MG63 (cell line): ENCODE measurements at regions not wholly inside any gene's neighbourhood (a gene's known extent, or its start where the extent isn't known, plus 50 kb on each side); places are given as distances from the start of the nearest gene placed in this dataset.
"Not testable (repeated sequence)": the region's sequence is repeated elsewhere in the genome, so short reads cannot be mapped to it uniquely, and the experiment has no call there.

Experiments used
- DNase-seq: peaks from one replicate; pipeline ENCODE4 v3.0.0-alpha.2; 2020
- H3K27me3 ChIP-seq: fragments of 250-450 bp; sonication (Bioruptor Pico); 2 replicates; pipeline ENCODE4 v1.5.1; 2020; ENCODE audit warnings: mild to moderate bottlenecking, moderate library complexity
- H3K36me3 ChIP-seq: fragments of 250-450 bp; sonication (Bioruptor Pico); 2 replicates; pipeline ENCODE4 v1.5.1; 2020; ENCODE audit warnings: mild to moderate bottlenecking, moderate library complexity
- H3K4me3 ChIP-seq: fragments of 250-450 bp; sonication (Bioruptor Pico); 2 replicates; pipeline ENCODE4 v1.5.1; 2020; ENCODE audit warnings: mild to moderate bottlenecking, moderate library complexity
- H3K9me3 ChIP-seq: fragments of 250-450 bp; sonication (Bioruptor Pico); 2 replicates; pipeline ENCODE4 v1.5.1; 2020; ENCODE audit warnings: mild to moderate bottlenecking, moderate library complexity

DNA sequence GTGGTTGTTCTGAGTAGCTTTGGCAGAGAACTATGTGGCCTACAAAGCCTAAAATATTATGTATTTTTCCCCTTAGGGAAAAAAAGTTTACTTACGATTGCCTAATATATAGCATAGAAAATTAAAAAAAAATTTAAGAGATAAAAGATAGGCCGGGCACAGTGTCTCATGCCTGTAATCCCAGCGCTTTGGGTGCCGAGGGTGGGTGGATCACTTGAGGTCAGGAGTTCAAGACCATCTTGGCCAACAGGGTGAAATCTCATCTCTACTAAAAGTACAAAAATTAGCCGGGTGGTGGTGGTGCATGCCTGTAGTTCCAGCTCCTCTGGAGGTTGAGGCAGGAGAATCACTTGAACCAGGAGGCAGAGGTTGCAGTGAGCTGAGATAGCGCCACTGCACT lies 439.2 kb upstream of the KLF6 start:
- H3K9me3 ChIP-seq: peaks cover 2% of the 10 kb centered on the region; the same call in 1 of the 2 replicates
- no peak overlapping the region for H3K4me3 ChIP-seq
- no peaks in the 10 kb centered on the region for H3K27me3 ChIP-seq
- H3K36me3 ChIP-seq: no peaks in the 10 kb centered on the region
- no peak for DNase-seq

GRCh38 chr10:4221310-4221709 lies 436.3 kb upstream of the KLF6 start:
- H3K27me3 ChIP-seq, H3K36me3 ChIP-seq, H3K4me3 ChIP-seq, DNase-seq, H3K9me3 ChIP-seq: not testable (repeated sequence)

DNA sequence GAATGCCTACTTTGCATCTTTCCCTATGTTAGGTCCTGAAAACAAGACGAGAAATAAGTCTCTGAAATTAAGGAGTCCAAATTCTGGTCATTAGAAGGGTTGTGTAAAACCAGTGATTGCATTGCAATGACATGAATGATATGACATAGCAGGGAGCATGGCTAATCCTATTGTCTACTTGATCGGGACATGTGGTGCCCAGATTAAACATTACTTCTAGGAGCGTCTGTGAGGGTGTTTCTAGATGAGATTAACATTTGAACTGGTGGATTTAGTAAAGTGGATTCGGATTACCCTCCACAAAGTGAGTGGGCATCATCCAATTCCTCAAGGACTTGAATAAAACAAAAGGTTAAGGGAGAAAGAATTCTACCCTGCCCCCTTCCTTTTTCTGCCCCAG lies 434.9 kb upstream of the KLF6 start:
- H3K4me3 ChIP-seq: no peak overlapping the region
- peaks cover 2% of the 10 kb centered on the region; the same call in 1 of the 2 replicates for H3K9me3 ChIP-seq
- H3K36me3 ChIP-seq: no peaks in the 10 kb centered on the region
- no peak for DNase-seq
- H3K27me3 ChIP-seq: no peaks in the 10 kb centered on the region

GRCh38 chr10:4217653-4218052 lies 432.6 kb upstream of the KLF6 start:
- no peak for DNase-seq

DNA sequence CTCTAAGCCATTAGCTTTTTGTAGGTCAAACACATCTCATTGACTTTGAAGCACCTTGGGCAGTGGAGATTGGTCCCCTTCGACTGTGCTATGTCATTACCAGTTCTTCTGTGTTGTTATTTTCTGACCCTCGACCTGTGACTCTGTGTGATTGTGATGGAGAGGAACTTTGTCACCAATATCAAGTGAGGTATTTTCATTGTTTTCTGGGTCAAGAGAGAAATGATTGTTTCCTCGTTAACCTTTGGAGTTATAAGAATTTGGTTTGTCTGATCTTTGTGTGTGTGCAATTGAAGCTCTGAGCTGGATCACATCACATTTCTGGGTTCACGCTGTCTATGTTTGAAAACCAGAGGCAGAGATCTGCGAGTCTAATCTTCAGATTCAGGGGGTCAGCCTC lies 432.2 kb upstream of the KLF6 start:
- H3K9me3 ChIP-seq: no peaks in the 10 kb centered on the region; the same call in 1 of the 2 replicates
- no peaks in the 10 kb centered on the region for H3K27me3 ChIP-seq
- no peaks in the 10 kb centered on the region for H3K36me3 ChIP-seq
- no peak for DNase-seq
- no peak overlapping the region for H3K4me3 ChIP-seq

More at GRCh38 chr10:4217653-4218052, 432.6 kb upstream of the KLF6 start:
- Histone ChIP-seq H3K9me3 (no peaks in the 10 kb centered on the region; the same call in 1 of the 2 replicates), H3K36me3 (no peaks in the 10 kb centered on the region), H3K4me3 (no peak overlapping the region), H3K27me3 (no peaks in the 10 kb centered on the region)

GRCh38 chr10:4216726-4217125 lies 431.7 kb upstream of the KLF6 start:
- no peak for DNase-seq
- Histone ChIP-seq H3K4me3 (no peak overlapping the region), H3K9me3 (no peaks in the 10 kb centered on the region; the same call in 1 of the 2 replicates), H3K27me3 (no peaks in the 10 kb centered on the region), H3K36me3 (no peaks in the 10 kb centered on the region)

DNA sequence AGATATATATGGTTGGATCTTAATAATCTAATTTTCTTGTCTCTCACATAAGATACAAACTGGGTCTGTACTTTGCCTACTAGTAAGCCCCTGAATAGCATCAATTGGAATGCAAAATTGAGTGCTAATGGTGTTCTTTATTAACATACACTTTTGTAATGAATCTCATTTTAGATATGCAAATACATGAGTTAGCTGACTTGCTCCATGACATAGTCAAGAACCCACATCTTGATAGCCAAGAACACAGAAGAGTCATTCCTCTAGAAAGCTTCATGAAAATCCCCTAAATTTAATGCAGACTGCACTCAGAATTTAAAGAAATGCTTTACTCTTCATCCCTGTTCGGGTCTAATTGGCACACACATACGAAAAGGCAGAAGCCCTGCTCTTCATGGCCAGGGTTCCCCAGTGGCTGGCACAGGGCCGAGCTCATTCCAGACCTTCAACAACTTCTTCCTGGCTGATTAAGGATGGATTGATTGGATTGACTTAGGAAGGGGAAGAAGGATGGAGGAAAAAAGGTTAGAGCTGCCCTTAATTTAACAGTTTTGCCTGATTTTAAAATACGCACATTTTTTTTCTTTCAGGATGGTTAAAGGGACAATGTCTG lies 431.1 kb upstream of the KLF6 start:
- no peaks in the 10 kb centered on the region for H3K27me3 ChIP-seq
- DNase-seq: no peak

DNA sequence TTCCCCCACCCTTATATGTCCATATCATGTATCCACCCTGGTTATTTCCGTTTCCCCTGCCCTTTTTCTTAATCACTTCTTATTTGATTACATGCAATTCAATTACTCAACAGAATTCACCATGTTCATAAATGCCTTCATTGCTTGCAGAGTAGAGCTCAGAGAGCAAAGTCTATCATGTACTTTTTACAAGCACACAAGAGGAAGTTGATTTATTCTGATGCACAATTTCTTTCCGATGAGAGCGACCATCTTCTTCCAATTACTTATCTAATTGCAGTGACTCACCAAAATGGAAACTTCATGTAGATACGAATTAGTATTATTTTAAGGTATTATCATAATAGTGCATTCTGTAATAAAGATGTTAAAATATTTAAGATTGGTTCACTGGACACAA lies 430.5 kb upstream of the KLF6 start:
- Histone ChIP-seq H3K4me3 (no peak overlapping the region), H3K36me3 (no peaks in the 10 kb centered on the region), H3K27me3 (no peaks in the 10 kb centered on the region), H3K9me3 (no peaks in the 10 kb centered on the region)
- no peak for DNase-seq

More for the DNA sequence above, 431.1 kb upstream of the KLF6 start:
- H3K9me3 ChIP-seq: no peaks in the 10 kb centered on the region; the same call in 1 of the 2 replicates
- H3K36me3 ChIP-seq: no peaks in the 10 kb centered on the region
- H3K4me3 ChIP-seq: no peak overlapping the region

DNA sequence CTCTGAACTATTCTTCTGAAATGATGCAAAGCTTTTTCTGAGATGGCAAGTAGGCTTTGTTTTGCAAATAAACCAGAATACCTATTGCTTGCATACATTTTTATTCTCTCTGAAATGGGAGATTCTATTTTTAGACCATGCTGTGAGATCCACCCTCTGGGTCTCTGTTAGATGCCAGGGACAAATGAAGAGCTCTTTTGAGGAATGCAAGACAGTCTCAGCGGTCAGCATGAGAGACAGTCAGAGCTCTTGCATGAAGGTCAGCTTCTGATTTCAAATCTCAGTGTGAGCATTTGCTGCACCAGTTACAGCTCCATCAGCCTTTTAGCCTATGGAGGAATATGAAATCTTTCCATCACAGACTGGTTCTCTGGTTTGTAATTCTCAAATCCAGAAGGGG lies 429.9 kb upstream of the KLF6 start:
- Histone ChIP-seq H3K4me3 (no peak overlapping the region), H3K27me3 (no peaks in the 10 kb centered on the region), H3K9me3 (no peaks in the 10 kb centered on the region), H3K36me3 (no peaks in the 10 kb centered on the region)
- no peak for DNase-seq

GRCh38 chr10:4213441-4213840 lies 428.4 kb upstream of the KLF6 start:
- no peak for DNase-seq
- Histone ChIP-seq H3K27me3 (no peaks in the 10 kb centered on the region), H3K4me3 (no peak overlapping the region), H3K9me3 (no peaks in the 10 kb centered on the region), H3K36me3 (no peaks in the 10 kb centered on the region)

GRCh38 chr10:4212111-4212630 lies 427.2 kb upstream of the KLF6 start:
- Histone ChIP-seq H3K9me3 (no peaks in the 10 kb centered on the region), H3K4me3 (no peak overlapping the region), H3K36me3 (no peaks in the 10 kb centered on the region), H3K27me3 (no peaks in the 10 kb centered on the region)
- no peak for DNase-seq

DNA sequence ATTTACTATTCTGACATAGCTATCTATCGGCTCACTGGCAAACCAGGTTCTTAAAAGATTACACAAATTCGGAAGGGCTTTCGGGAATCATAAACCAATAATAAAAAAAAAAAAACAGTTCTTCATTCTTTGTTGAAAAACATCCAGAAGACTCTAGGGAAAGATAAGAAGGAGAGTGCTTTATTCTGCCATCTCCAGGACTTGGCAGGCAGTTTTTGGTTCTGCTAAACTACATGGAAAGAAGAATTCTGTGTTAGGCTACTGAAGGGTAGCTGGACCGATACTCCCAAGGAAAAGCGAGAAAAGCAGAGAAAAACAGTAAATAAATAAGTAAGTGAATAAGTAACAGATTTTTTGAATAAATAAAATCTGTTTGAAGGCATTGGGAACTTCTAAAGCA lies 423.5 kb upstream of the KLF6 start:
- Histone ChIP-seq H3K36me3 (no peaks in the 10 kb centered on the region), H3K27me3 (no peaks in the 10 kb centered on the region), H3K9me3 (no peaks in the 10 kb centered on the region), H3K4me3 (no peak overlapping the region)
- no peak for DNase-seq

DNA sequence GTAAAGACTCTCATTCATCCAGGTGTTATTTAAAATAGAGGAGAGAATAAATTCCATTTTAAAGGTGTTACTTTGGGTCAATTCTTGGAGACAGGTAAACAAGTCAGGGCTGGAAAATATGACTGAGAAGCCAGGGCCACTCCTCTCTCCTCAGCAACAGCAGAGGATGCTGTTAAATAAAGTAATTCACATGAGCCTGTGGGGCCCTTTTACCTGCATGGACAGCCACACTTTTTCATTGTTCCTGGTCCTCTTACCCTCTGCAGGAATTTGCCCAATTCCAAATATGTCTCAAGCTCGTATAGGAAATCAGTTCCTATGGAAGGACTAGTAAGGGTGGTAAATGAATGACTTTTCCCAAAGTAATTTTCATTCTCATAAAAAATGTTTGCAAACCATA lies 420.1 kb upstream of the KLF6 start:
- no peak overlapping the region for H3K4me3 ChIP-seq
- DNase-seq: no peak
- no peaks in the 10 kb centered on the region for H3K9me3 ChIP-seq
- H3K36me3 ChIP-seq: no peaks in the 10 kb centered on the region
- no peaks in the 10 kb centered on the region for H3K27me3 ChIP-seq

DNA sequence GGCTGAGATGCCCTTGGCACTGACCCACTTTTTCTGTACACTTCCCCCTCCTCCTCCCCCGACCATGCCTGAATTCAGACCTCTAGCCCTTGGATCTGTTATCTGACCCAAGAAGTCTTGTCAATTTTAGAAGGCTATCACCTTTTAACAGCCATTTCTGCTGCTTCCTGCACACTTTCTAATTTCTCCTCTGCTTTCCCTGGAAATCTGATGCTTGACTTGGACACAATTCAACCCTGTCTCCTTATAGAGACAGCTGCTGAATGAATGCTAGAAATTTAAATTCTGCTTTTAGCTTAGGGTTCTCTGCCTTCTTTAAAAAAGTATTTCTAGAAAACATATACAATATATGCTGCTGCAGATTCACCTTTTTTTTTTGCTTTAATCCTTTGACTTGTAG lies 417.9 kb upstream of the KLF6 start:
- no peaks in the 10 kb centered on the region for H3K36me3 ChIP-seq
- no peak overlapping the region for H3K4me3 ChIP-seq

DNA sequence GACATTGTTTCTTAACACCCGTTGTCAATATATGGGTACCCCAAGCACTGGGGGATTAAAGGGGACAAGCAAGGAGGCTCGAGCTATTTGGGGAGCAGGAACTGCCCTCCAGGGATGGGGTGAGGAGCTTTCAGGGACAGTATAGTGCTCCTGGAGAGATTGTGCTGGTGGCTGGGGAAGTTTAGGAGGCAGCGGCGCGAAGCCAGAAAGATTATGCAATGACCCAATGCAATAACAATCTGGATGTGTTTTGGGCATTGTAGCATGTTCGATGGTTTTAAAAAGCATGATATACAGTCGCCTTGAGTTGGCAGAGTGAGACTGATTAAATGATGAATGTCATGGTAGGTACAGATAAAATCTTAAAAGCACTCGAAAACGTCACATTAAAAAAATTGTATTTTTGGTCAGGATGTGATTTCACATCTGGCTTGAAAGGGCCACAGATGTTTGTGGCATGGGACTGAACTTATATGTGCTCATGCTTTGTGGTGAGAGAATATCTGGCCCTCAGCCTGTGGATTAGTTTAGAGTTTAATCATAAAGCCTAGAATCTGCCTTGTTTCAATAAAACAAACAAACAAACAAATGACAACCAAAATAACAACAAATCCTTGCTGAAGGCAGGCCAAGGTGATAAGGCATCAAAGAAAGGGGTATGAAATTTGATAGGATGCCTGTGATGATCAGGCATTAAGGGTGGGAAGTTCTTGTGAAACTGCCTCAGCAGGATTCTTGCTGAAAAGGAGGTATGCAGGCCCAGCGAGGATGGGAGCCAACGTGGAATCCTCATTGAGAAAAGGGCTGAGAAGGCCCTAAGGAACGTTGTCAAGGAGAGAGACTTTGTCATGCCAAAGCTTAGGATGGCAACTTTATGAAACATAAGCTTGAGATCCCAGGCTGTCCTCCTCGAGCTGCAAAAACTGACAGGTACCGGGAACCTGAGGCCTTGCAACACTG lies 417.1 kb upstream of the KLF6 start:
- no peaks in the 10 kb centered on the region for H3K9me3 ChIP-seq
- H3K36me3 ChIP-seq: no peaks in the 10 kb centered on the region
- H3K4me3 ChIP-seq: no peak overlapping the region
- H3K27me3 ChIP-seq: no peaks in the 10 kb centered on the region
- DNase-seq: no peak

More for the DNA sequence above, 417.9 kb upstream of the KLF6 start:
- H3K9me3 ChIP-seq: no peaks in the 10 kb centered on the region
- no peak for DNase-seq
- no peaks in the 10 kb centered on the region for H3K27me3 ChIP-seq

GRCh38 chr10:4199196-4199595 lies 414.2 kb upstream of the KLF6 start:
- Histone ChIP-seq H3K27me3 (no peaks in the 10 kb centered on the region), H3K4me3 (no peak overlapping the region), H3K36me3 (no peaks in the 10 kb centered on the region), H3K9me3 (no peaks in the 10 kb centered on the region)
- DNase-seq: no peak

DNA sequence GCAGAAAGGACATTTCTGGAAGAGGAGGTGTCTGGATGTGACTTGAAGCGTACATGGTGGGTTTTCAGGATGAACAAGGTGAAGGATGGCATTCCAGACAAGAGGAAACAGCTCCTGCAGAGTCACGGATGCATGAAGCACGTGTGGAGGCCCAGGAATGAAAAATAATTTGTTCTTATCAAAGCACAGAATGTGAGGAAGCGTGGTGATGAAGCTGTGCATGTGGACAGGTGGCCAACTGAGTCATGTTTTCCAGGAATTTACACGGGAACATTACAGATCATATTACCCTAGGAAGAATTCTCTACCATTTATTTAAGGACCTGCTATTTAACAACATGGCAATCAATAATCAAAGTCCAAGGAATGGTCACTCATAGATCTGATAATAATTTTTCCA lies 413.2 kb upstream of the KLF6 start:
- H3K9me3 ChIP-seq: no peaks in the 10 kb centered on the region
- H3K4me3 ChIP-seq: no peak overlapping the region
- H3K27me3 ChIP-seq: no peaks in the 10 kb centered on the region
- DNase-seq: no peak
- no peaks in the 10 kb centered on the region for H3K36me3 ChIP-seq
